Mucosa of rectum (tissue), 2 donors: ENCODE measurements at regions not wholly inside any gene's neighbourhood (a gene's known extent, or its start where the extent isn't known, plus 50 kb on each side); places are given as distances from the start of the nearest gene placed in this dataset.

Experiments used
- H3K27ac ChIP-seq, 2 donors: one replicate each; pipeline ENCODE4 v1.7.0; 2013; ENCODE audit warnings: inconsistent platforms in 2 of 2, low read depth in 2 of 2, low read length in 2 of 2
- H3K27me3 ChIP-seq, 2 donors: one replicate each; pipeline ENCODE4 v1.7.0; 2013; ENCODE audit warnings: low read length in 2 of 2; ENCODE audit not compliant: control insufficient read depth in 2 of 2, insufficient read depth in 2 of 2
- H3K36me3 ChIP-seq, 2 donors: one replicate each; pipeline ENCODE4 v1.7.0; 2013; ENCODE audit warnings: low read length in 2 of 2; ENCODE audit not compliant: control insufficient read depth in 2 of 2, insufficient read depth in 2 of 2
- H3K4me1 ChIP-seq, 2 donors: one replicate each; pipeline ENCODE4 v1.7.0; 2013; ENCODE audit warnings: low read length in 2 of 2, mild to moderate bottlenecking in 1 of 2; ENCODE audit not compliant: control insufficient read depth in 2 of 2, insufficient read depth in 2 of 2
- H3K4me3 ChIP-seq, 2 donors: one replicate each; pipeline ENCODE4 v1.7.0; 2013; ENCODE audit warnings: low read length in 2 of 2
- H3K9ac ChIP-seq, 2 donors: one replicate each; pipeline ENCODE4 v1.7.0; 2013; ENCODE audit warnings: low read length in 2 of 2, low read depth in 1 of 2, mild to moderate bottlenecking in 1 of 2
- H3K9me3 ChIP-seq, 2 donors: one replicate each; pipeline ENCODE4 v1.7.0; 2013; ENCODE audit warnings: low read length in 2 of 2; ENCODE audit not compliant: control insufficient read depth in 2 of 2
- donor health status: healthy.
- donor health status: Normal muscosa, but diverticular disease.

- no peak overlapping the region for H3K4me3 ChIP-seq
Observed at GRCh38 chr6:56407883-56408410, 160.6 kb upstream of the COL21A1 start.

DNA sequence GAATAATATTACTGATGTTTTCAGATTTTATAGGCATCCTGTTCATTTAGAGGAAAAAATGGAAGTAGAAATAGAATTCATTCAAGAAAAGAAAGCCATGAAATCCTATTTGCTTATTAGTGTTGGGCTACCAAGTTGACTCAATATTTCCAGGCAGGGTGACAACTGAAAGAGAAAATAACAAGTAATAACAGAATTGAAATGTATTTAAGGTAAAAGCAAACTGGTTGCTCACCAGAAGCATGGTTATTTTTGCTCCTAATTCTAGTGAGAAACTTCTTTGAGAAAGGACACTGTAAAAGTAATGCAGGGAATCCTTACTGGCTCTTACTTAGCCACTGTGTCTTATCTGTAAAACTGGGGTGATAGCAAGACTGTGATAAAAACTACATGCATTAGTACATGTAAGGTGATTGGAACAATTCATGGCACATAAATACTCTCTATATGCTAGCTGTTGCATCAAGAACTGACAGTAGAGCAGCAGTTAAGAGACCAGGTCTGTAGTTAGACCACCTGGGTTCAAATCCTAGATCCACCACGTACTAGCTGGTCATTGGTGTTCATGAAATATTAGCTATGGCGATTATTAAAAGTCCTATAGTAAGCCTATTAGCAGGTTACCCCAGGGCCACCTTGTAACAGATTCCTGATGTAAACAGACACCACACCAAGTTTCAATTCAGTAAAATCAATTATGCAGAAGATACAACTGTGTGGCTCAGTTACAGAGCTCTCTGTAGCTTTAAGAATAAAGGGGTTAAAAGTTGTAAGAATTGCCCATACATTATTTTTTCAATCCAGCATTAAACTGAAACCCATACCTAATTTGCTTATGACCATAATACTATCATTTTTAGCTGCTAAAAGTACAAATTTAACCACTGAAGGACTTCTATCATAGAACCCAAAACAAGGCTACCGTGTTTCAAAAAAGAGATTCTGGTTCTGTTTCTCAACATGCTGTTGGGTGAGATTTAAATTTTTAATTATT is 159.2 kb upstream of the COL21A1 start:
- Histone ChIP-seq H3K9me3 (no peaks in the 10 kb centered on the region), H3K27me3 (no peaks in the 10 kb centered on the region), H3K9ac (no peak overlapping the region), H3K4me3 (no peak overlapping the region), H3K27ac (no peak overlapping the region), H3K36me3 (no peaks in the 10 kb centered on the region), H3K4me1 (no peaks in the 10 kb centered on the region)

More at GRCh38 chr6:56407883-56408410, 160.6 kb upstream of the COL21A1 start:
- H3K27me3 ChIP-seq = no peaks in the 10 kb centered on the region
- no peaks in the 10 kb centered on the region for H3K9me3 ChIP-seq
- H3K9ac ChIP-seq = no peak overlapping the region
- no peak overlapping the region for H3K27ac ChIP-seq
- H3K36me3 ChIP-seq = no peaks in the 10 kb centered on the region
- H3K4me1 ChIP-seq = no peaks in the 10 kb centered on the region

DNA sequence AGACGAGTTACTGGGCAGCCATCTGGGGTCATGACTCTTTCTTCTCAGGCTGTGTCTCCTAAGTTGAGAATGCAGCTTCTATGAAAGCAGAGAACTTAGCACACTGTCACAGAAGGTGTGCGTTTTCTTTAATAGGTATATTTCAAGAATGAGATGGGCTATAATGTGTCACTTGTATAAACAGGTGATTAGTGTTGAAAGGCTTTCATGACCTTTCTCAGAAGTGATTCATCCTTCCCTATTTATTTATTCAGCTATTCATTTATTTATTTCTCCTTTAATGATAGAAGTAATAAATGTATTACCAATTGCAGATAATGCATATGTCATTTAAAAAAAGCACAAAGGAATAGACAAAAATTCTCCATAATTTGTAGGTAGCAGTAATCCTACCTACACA is 157.2 kb upstream of the COL21A1 start:
- no peak overlapping the region for H3K27ac ChIP-seq
- no peak overlapping the region for H3K4me3 ChIP-seq

GRCh38 chr6:56403745-56404144 is 156.4 kb upstream of the COL21A1 start:
- Histone ChIP-seq H3K27me3 (no peaks in the 10 kb centered on the region), H3K4me3 (no peak overlapping the region), H3K4me1 (peaks cover 4 to 6% of the 10 kb centered on the region in 2 donors), H3K9ac (no peak overlapping the region), H3K27ac (no peak overlapping the region), H3K36me3 (no peaks in the 10 kb centered on the region), H3K9me3 (no peaks in the 10 kb centered on the region)

More for the DNA sequence above, 157.2 kb upstream of the COL21A1 start:
- Histone ChIP-seq H3K36me3 (no peaks in the 10 kb centered on the region), H3K27me3 (no peaks in the 10 kb centered on the region), H3K9me3 (no peaks in the 10 kb centered on the region), H3K9ac (no peak overlapping the region), H3K4me1 (no peaks in the 10 kb centered on the region)

DNA sequence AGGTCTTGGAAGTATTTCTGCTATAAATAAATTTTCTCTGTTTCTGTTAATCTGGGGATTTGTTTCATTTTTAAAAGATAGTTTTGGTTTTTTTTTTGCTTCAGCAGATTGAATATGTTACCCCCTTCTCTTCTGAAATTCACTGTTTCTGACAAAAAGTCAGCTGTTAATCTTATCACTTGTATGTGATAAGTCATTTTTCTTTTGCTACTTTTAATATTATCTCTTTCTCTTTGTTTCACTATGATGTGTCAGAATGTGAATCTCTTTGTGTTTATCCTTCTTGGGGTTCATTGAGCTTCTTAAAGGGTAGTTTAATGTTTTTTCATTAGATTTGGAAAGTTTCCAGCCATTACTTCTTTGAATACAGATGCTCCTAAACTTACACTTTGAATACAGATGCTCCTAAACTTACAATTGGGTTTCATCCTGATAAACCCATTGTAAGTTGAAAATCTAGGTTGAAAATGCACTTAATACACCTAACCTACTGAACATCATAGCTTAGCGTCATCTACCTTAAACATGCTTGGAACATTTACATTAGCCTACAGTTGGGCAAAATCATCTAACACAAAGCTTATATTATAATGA is 154.2 kb upstream of the COL21A1 start:
- no peaks in the 10 kb centered on the region for H3K27me3 ChIP-seq
- H3K36me3 ChIP-seq = no peaks in the 10 kb centered on the region
- no peak overlapping the region for H3K27ac ChIP-seq
- H3K9me3 ChIP-seq = no peaks in the 10 kb centered on the region
- peaks cover 4 to 6% of the 10 kb centered on the region in 2 donors for H3K4me1 ChIP-seq
- H3K9ac ChIP-seq = no peak overlapping the region
- H3K4me3 ChIP-seq = no peak overlapping the region

DNA sequence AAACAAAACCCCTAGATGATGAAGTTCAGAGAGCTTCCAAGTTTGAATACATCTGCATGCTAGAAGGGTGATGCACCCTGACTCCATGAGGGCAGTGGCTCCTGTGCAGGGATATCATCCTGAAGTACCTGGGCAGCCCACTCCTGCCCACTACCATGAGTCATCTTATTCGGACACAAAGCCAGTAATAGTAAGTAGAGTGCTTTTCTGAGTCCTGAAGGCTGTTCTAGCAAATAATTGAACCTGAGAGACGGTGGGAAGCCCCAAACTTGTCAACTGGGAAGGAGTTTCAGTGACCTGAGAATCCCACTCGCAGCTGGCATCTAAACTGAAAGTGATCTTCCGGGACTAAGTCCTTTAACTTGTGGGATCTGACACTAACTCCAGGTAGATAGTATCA is 152.9 kb upstream of the COL21A1 start:
- Histone ChIP-seq H3K27ac (no peak overlapping the region), H3K36me3 (no peaks in the 10 kb centered on the region), H3K27me3 (no peaks in the 10 kb centered on the region), H3K4me1 (peaks cover 4 to 6% of the 10 kb centered on the region in 2 donors), H3K9ac (no peak overlapping the region), H3K9me3 (no peaks in the 10 kb centered on the region), H3K4me3 (no peak overlapping the region)

- no peak overlapping the region for H3K4me3 ChIP-seq
- no peaks in the 10 kb centered on the region for H3K9me3 ChIP-seq
- H3K27ac ChIP-seq = no peak overlapping the region
- H3K9ac ChIP-seq = no peak overlapping the region
- H3K27me3 ChIP-seq = no peaks in the 10 kb centered on the region
- H3K4me1 ChIP-seq = peaks cover 4 to 6% of the 10 kb centered on the region in 2 donors
- H3K36me3 ChIP-seq = no peaks in the 10 kb centered on the region
Observed at GRCh38 chr6:56399672-56400263, 152.4 kb upstream of the COL21A1 start.

DNA sequence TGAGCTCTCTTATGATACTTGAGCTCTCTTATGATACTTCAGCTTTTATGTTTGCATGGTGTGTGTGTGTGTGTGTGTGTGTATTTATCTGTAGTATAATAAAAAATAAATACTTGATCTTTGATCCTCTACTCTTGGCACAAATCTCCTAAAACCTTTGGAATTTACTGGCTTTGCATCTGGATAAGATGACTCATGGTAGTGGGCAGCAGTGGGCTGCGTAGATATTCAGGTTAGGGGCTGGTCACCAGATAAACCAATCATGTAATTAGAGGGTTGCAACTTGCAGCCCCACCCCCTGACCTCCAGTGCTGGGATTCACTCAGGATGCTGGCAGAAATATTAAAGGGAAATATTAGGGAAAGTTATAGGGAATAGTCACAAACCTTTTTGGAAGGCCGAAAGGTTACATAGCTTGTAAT is 151.9 kb upstream of the COL21A1 start:
- Histone ChIP-seq H3K36me3 (no peaks in the 10 kb centered on the region), H3K4me3 (no peak overlapping the region), H3K27ac (no peak overlapping the region)

DNA sequence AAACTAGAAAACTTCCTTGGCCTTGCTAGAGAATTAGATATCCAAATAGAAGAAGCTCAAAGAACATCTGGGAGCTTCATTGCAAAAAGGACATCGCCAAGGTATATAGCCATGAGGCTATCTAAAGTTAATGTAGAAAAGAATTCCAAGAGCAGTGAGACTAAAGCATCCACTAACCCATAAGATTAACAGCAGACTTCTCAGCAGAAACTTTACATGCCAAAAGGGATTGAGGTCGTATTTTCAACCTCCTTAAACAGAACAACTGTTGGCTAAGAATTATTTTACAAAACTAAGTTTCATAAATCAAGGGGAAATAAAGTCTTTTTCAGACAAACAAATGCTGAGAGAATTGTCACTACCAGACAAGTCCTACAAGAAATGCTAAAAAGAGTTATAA is 149.1 kb upstream of the COL21A1 start:
- Histone ChIP-seq H3K27ac (no peak overlapping the region), H3K9me3 (no peaks in the 10 kb centered on the region), H3K9ac (no peak overlapping the region), H3K4me1 (peaks cover 4 to 6% of the 10 kb centered on the region in 2 donors), H3K27me3 (no peaks in the 10 kb centered on the region), H3K4me3 (no peak overlapping the region), H3K36me3 (no peaks in the 10 kb centered on the region)

More for the DNA sequence above, 151.9 kb upstream of the COL21A1 start:
- Histone ChIP-seq H3K9ac (no peak overlapping the region), H3K9me3 (no peaks in the 10 kb centered on the region), H3K27me3 (no peaks in the 10 kb centered on the region), H3K4me1 (peaks cover 4 to 6% of the 10 kb centered on the region in 2 donors)
